NB4 (cell line): ENCODE measurements at regions not wholly inside any gene's neighbourhood (a gene's known extent, or its start where the extent isn't known, plus 50 kb on each side); places are given as distances from the start of the nearest gene placed in this dataset.

ENCODE experiments used
- CTCF ChIP-seq: IDR thresholded peaks from one replicate; pipeline ENCODE4 v1.5.1; 2012; ENCODE audit warnings: low read depth, low read length
- POLR2A ChIP-seq: IDR thresholded peaks from 2 replicates; pipeline ENCODE4 v1.6.1; 2011; ENCODE audit warnings: mild to moderate bottlenecking; ENCODE audit not compliant: insufficient read length; ENCODE audit errors: extremely low read depth
- TF ChIP-seq, protein P1 (sequence below): IDR thresholded peaks from 2 replicates; pipeline ENCODE4 v1.6.1; 2011; ENCODE audit warnings: low read depth, low read length

DNA sequence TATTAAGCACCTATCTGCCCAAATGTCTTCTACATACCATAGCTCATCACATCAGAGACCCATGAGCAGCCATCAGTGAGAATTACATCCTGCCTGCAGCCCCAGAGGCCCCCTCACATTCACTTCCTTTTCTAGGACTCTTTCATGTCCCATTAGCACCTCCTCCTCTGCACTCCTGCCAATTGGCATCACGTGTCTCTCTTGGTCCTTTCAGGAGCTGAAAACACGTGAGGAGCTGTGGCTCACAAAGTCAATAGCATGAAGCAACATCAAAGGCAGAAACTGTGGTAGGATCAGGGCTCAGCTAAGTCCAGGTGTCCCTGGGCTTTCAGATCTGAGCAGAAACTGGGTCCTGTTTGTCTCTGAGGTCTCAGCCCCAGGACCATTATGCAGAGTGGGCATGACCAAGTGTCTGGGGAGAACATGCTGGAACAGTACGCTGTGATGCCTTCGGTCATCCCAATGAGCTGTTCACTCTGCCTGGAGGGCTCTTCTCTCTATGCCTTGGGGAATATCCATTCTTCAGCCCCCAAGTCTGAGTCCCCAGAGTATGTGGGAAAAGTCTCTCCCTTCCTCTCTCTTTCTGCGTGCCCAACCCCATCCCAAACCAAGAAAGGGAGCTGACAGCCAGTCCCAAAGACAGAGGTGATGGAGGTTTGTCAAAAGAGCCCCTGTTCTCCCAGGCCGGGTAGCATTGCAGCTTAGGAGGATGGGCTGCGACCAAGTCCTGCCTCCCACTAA is 457.0 kb upstream of the CDH5 start:
- TF ChIP-seq POLR2A, result no peak
- no peak for TF ChIP-seq CTCF
- TF ChIP-seq, protein P1, sequence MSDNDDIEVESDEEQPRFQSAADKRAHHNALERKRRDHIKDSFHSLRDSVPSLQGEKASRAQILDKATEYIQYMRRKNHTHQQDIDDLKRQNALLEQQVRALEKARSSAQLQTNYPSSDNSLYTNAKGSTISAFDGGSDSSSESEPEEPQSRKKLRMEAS, result no peak
